Smooth muscle cell (in vitro differentiated cells): ENCODE measurements at regions not wholly inside any gene's neighbourhood (a gene's known extent, or its start where the extent isn't known, plus 50 kb on each side); places are given as distances from the start of the nearest gene placed in this dataset.

Source experiments
- DNase-seq: peaks from one replicate; lab custom pipeline; 2025; ENCODE audit not compliant: unreplicated experiment; lab: John Stamatoyannopoulos, UW
- H2AFZ ChIP-seq: fragments of 200-600 bp; sonication (generic); 2 replicates; pipeline ENCODE4 v1.6.0; 2016; ENCODE audit warnings: antibody characterized with exemption, low read depth, mild to moderate bottlenecking
- H3F3A ChIP-seq: fragments of 200-600 bp; sonication (generic); 2 replicates; pipeline ENCODE4 v1.6.0; 2017; ENCODE audit warnings: antibody characterized with exemption, low read depth
- H3K27ac ChIP-seq: fragments of 200-600 bp; sonication (generic); 2 replicates; pipeline ENCODE4 v1.5.1; 2016; ENCODE audit warnings: low read depth, mild to moderate bottlenecking
- H3K27me3 ChIP-seq: fragments of 200-600 bp; sonication (generic); 2 replicates; pipeline ENCODE4 v1.6.1; 2016; ENCODE audit warnings: low read depth, mild to moderate bottlenecking
- H3K36me3 ChIP-seq: fragments of 200-600 bp; sonication (generic); 2 replicates; pipeline ENCODE4 v1.5.1; 2016; ENCODE audit warnings: low read depth
- H3K4me1 ChIP-seq: fragments of 200-600 bp; sonication (generic); 2 replicates; pipeline ENCODE4 v1.5.1; 2016; ENCODE audit warnings: low read depth
- H3K4me2 ChIP-seq: fragments of 200-600 bp; sonication (generic); 2 replicates; pipeline ENCODE4 v1.6.0; 2016; ENCODE audit warnings: mild to moderate bottlenecking
- H3K4me3 ChIP-seq: fragments of 200-600 bp; sonication (generic); 2 replicates; pipeline ENCODE4 v1.5.1; 2016; ENCODE audit warnings: mild to moderate bottlenecking
- H3K79me2 ChIP-seq: fragments of 200-600 bp; sonication (generic); 2 replicates; pipeline ENCODE4 v1.6.0; 2016; ENCODE audit warnings: low read depth, mild to moderate bottlenecking
- H3K9ac ChIP-seq: fragments of 200-600 bp; sonication (generic); 2 replicates; pipeline ENCODE4 v1.6.0; 2016; ENCODE audit warnings: low read depth
- H3K9me3 ChIP-seq: fragments of 200-600 bp; sonication (generic); replicated peaks from 2 replicates; pipeline ENCODE4 v1.5.1; 2016; ENCODE audit warnings: low read depth
- H4K20me1 ChIP-seq: fragments of 200-600 bp; sonication (generic); 2 replicates; pipeline ENCODE4 v1.6.0; 2016; ENCODE audit warnings: low read depth
- CTCF ChIP-seq: fragments of 200-600 bp; sonication (generic); IDR thresholded peaks from 2 replicates; pipeline ENCODE4 v1.5.1; 2017; ENCODE audit warnings: borderline replicate concordance, mild to moderate bottlenecking, antibody characterized with exemption; ENCODE audit not compliant: insufficient read depth, poor library complexity, severe bottlenecking
- WGBS: methylation state at CpG from one replicate; pipeline ENCODE4 v1.1.7; 2016; ENCODE audit warnings: low lambda C conversion rate; 5-methylcytosine and 5-hydroxymethylcytosine counted together

GRCh38 chr2:128774320-128775216 lies 455.9 kb upstream of the HS6ST1 start:
- Histone ChIP-seq H3F3A (no peaks in the 10 kb centered on the region), H3K4me3 (no peak overlapping the region), H3K4me1 (no peaks in the 10 kb centered on the region), H3K79me2 (no peaks in the 10 kb centered on the region), H3K9ac (no peak overlapping the region), H3K4me2 (no peak overlapping the region), H3K9me3 (no peaks in the 10 kb centered on the region), H3K27ac (no peak overlapping the region), H3K27me3 (no peaks in the 10 kb centered on the region), H2AFZ (no peak overlapping the region), H4K20me1 (no peaks in the 10 kb centered on the region), H3K36me3 (no peaks in the 10 kb centered on the region)
- TF ChIP-seq CTCF = no peak
- no peak for DNase-seq
- WGBS = 93% methylated on average over 7 of the region's 7 CpGs

DNA sequence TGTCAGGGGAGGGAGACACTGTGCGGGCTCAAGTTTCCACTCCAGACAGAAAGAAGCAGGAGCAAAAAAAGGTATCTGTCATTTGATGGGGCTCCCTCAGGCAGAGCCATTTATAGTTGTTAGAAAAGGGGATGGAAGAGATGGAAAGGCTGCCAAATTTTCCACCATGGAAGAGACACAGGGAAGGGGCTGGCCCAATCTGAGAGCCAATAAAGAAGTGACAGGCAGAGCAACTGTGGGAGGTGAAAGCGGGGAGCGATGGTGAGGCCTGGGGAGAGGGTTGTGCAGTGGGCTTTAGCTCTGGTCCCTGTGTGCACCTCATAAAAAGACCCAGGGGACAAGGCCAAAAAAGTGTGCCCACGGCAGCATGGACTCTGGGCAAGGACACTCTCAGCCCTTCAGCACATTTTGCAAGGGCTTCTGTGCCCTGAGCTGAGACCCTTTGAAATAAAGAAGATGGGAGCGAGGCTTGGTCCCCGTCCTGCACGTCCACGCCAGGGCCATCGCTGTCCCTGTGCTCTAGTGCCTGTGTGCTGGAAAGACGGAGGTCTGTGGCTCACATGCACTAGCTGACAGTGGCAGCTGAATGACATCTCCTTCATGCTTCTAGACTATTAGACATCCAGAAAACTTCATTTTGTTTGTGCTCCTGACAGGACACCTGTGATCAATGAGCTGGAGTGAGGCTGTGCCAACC lies 456.7 kb upstream of the HS6ST1 start:
- H3K27ac ChIP-seq = no peak overlapping the region
- H4K20me1 ChIP-seq = no peaks in the 10 kb centered on the region
- H3K4me2 ChIP-seq = no peak overlapping the region
- H3K9me3 ChIP-seq = no peaks in the 10 kb centered on the region
- no peak overlapping the region for H3K4me3 ChIP-seq
- H3K79me2 ChIP-seq = no peaks in the 10 kb centered on the region
- H3K27me3 ChIP-seq = no peaks in the 10 kb centered on the region
- TF ChIP-seq CTCF = no peak
- H3K36me3 ChIP-seq = no peaks in the 10 kb centered on the region
- DNase-seq = no peak
- no peaks in the 10 kb centered on the region for H3K4me1 ChIP-seq
- H2AFZ ChIP-seq = no peak overlapping the region
- WGBS = 86% methylated on average over 10 of the region's 10 CpGs
- no peaks in the 10 kb centered on the region for H3F3A ChIP-seq
- H3K9ac ChIP-seq = no peak overlapping the region

DNA sequence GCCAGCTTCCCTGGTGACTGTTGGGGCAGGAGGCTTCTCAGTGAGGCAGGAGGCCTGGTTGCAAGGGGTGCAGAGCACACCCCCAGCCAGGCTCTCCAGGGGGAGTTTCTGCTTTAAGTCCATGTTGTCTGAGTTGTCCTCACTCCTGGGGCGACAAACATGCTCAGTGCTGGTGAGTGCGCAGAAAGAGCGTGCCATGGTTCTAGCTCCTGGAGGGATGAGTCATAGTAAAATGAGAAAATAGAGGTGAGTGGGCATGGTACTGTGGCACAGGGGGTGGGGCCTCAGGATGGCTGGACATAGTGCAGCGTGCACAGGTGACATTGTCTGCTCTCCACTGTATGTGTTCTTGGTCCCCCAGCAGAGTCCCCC lies 457.2 kb upstream of the HS6ST1 start:
- Histone ChIP-seq H3K9me3 (no peaks in the 10 kb centered on the region), H3K4me2 (no peak overlapping the region), H4K20me1 (no peaks in the 10 kb centered on the region), H3K36me3 (no peaks in the 10 kb centered on the region), H3K27ac (no peak overlapping the region), H3K9ac (no peak overlapping the region), H3K4me1 (no peaks in the 10 kb centered on the region), H3K27me3 (no peaks in the 10 kb centered on the region), H3F3A (no peaks in the 10 kb centered on the region), H3K79me2 (no peaks in the 10 kb centered on the region), H2AFZ (no peak overlapping the region), H3K4me3 (no peak overlapping the region)
- DNase-seq = no peak
- no peak for TF ChIP-seq CTCF
- WGBS = 94% methylated on average over 4 of the region's 4 CpGs
